ENCODE measurements at regions not wholly inside any gene's neighbourhood (a gene's known extent, or its start where the extent isn't known, plus 50 kb on each side); places are given as distances from the start of the nearest gene placed in this dataset.
A peak's percentile ranks its signal among the peaks of the same experiment; 100 is the strongest.

DNA sequence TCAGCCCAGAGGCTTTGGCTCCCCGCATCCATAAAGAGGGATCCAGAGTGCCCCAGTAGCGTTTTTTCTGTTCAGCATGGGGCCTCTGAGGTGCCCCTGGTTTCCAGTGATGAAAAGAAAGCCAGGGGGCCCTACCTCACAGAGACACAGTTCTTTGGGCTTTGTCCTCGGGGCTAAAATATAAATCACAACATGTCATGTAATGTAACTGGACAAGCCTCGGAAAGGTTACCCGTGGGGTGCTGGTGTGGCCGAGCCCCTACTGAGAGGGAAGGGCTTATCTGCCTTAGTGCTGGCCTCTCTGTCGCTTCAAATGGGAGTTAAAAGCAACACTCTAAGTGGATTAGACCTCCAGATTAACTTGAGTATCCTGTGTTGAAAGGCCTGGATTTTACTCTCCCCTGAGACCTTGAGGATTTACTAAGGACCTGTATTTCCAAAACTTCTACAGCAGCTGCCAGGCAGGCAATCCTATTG is 251.6 kb upstream of the APCDD1 start:
- no peak for DNase-seq (ENCODE audit: low read depth)
- TF ChIP-seq, protein P1, sequence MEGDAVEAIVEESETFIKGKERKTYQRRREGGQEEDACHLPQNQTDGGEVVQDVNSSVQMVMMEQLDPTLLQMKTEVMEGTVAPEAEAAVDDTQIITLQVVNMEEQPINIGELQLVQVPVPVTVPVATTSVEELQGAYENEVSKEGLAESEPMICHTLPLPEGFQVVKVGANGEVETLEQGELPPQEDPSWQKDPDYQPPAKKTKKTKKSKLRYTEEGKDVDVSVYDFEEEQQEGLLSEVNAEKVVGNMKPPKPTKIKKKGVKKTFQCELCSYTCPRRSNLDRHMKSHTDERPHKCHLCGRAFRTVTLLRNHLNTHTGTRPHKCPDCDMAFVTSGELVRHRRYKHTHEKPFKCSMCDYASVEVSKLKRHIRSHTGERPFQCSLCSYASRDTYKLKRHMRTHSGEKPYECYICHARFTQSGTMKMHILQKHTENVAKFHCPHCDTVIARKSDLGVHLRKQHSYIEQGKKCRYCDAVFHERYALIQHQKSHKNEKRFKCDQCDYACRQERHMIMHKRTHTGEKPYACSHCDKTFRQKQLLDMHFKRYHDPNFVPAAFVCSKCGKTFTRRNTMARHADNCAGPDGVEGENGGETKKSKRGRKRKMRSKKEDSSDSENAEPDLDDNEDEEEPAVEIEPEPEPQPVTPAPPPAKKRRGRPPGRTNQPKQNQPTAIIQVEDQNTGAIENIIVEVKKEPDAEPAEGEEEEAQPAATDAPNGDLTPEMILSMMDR (IDR thresholded peaks at IDR 0.05; ENCODE audit: insufficient read depth, low read depth, low read length, missing control alignments) = no peak
- no peak overlapping the region for H3K4me3 ChIP-seq (ENCODE audit: low read depth, low read length)

DNA sequence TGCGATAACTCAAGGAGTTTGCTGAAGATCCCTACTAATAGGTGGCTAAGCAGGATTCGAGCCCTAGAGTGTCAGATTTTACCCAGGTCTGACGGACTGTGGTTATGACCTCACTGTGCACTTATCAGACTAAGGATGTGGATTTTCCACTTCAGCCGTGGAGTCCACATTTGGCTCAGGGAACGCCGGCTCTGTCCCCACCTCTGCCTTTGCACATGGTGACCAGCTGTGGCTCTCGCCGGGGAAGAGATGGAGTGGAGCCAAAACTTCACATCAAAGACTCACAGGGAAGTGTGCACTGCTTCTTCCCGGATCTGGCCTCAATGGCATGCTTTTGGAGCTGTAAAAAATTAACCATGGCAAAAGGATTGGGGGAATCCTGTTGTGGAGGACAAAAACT is 249.3 kb upstream of the APCDD1 start:
- no peak for DNase-seq (ENCODE audit: low read depth)
- TF ChIP-seq, protein P1 (IDR thresholded peaks at IDR 0.05; ENCODE audit: insufficient read depth, low read depth, low read length, missing control alignments) = no peak

DNA sequence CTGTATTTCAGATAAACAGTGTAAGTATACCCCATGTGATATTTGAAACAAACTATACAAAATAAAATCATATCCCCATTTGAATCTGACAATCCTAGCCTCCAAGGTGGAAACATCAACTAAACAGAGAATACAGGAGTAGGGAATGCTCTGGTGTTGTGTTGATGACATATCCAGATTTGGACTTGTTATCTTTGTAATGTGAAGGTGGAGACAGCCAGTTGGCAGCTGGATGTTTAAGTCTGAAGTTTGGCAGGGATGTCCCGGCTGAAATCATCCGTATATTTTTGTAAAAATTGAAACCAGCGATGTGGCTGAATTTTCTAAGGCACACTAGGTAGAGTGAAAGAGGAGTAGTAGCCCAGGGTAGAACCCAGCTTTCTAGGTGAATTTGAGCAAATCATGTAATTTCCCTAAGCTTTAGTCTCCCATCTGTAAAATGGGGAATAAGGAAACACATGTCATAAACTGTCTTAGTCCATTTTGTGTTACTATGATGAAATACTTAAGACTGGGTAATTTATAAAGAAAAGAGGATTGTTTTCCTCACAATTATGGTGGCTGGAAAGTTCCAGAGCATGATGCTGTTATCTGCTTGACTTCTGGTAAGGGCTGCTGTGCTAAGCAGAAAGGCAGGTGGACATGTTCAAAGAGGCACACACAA is 246.6 kb upstream of the APCDD1 start:
- TF ChIP-seq, protein P1 (IDR thresholded peaks at IDR 0.05; ENCODE audit: insufficient read depth, low read depth, low read length, missing control alignments) = no peak
- H3K4me3 ChIP-seq (ENCODE audit: low read depth, low read length) = no peak overlapping the region
- DNase-seq (ENCODE audit: low read depth) = no peak

More for the DNA sequence above, 249.3 kb upstream of the APCDD1 start:
- H3K4me3 ChIP-seq (ENCODE audit: low read depth, low read length) = no peak overlapping the region

DNA sequence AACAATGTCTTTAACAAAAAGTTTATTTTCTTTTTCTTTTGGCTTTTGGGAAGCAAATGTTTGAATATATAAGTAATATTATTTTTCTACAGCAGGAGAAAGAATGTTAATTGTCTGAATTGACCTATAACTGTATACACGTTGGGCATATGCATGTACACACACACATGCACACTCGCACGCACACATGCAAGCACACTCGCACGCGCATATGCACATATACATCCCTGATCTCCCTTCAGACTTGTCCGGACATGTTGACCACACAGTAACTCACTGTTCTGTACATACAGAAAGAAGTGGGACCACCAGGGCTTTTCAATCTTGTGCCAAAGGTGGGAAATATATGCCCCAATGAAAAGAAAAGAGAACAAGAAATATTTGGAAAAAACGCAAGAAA is 245.1 kb upstream of the APCDD1 start:
- DNase-seq (ENCODE audit: low read depth) = no peak
- TF ChIP-seq, protein P1 (IDR thresholded peaks at IDR 0.05; ENCODE audit: insufficient read depth, low read depth, low read length, missing control alignments) = no peak
- no peak overlapping the region for H3K4me3 ChIP-seq (ENCODE audit: low read depth, low read length)

DNA sequence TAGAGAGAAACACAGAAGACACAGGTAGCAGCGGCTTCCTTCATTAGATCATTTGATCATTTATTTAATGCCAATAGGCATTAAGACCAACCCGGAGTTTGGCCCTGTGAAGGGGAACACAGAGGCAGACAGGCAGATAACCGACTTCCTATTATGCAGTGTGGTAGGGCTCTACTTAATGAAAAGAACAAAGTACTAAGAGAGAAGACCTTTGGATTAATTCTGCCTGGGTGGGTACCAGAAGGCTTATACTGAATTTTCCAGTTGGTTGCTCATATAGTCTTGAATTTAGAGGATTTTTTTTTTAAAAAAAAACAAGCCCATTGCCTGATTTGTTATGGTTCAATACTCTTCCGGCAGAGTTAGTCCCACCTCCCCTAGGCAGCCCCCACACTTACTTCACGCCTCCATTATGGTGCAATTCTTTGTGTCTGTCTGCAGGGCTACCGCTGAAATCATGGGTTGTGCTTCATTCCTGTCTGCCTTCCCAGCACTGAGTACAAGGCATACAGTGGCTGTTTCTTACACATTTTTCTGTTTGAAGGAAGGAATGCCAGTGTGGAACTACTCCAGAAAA is 244.3 kb upstream of the APCDD1 start:
- DNase-seq (ENCODE audit: low read depth) = no peak
- H3K4me3 ChIP-seq (ENCODE audit: low read depth, low read length) = no peak overlapping the region
- TF ChIP-seq, protein P1 (IDR thresholded peaks at IDR 0.05; ENCODE audit: insufficient read depth, low read depth, low read length, missing control alignments) = no peak

DNA sequence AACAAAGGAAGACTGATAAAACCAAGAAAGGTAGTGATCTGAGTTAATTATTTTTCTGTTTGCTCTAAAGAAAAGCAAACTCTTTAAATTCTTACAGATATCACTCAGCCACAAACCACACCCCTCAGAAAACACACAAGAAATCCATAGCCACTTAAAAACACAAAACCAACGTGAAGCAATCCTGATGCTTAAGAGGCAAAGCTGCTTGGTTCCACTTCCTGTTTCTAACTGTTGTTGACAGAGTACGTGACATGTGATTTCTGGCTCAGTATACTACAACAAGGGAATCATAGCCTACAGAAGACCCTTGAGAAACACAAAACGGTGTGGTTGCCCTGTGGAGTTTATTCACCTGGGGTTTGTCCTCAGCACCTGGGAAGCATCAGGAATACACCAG is 240.9 kb upstream of the APCDD1 start:
- TF ChIP-seq, protein P1 (IDR thresholded peaks at IDR 0.05; ENCODE audit: insufficient read depth, low read depth, low read length, missing control alignments) = no peak
- H3K4me3 ChIP-seq (ENCODE audit: low read depth, low read length) = no peak overlapping the region
- peak; percentile 62 for DNase-seq (ENCODE audit: low read depth)
